SH-SY5Y (cell line): ENCODE measurements at regions not wholly inside any gene's neighbourhood (a gene's known extent, or its start where the extent isn't known, plus 50 kb on each side); places are given as distances from the start of the nearest gene placed in this dataset.

Experiments used
- GATA2 ChIP-seq: IDR thresholded peaks from 2 replicates; pipeline ENCODE4 v1.6.1; 2011; ENCODE audit warnings: mild to moderate bottlenecking, low read depth, low read length
- GATA3 ChIP-seq: IDR thresholded peaks from 2 replicates; pipeline ENCODE4 v1.6.1; 2011; ENCODE audit warnings: low read depth, mild to moderate bottlenecking, low read length, moderate library complexity

DNA sequence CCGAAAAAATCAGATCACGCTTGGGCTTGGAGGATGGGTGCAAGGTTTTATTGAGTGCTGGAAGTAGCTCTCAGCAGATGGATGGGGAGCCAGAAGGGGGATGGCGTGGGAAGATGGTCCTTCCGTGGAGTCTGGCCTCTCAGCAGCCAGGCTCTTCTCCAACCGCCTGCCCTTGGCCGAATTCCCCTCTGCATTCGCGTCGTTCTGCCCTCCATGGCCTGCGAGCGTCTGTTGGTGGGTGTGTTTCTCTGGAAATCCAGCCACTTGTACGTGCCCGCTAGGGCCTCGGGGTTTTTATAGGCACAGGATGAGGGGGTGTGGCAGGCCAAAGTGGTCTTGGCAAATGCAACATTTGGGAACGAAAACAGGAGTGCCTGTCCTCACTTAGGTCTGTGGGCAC, 815.2 kb downstream of the TSN start:
- no peak for TF ChIP-seq GATA3
- TF ChIP-seq GATA2: no peak
